GM18861 (cell line): ENCODE measurements at regions not wholly inside any gene's neighbourhood (a gene's known extent, or its start where the extent isn't known, plus 50 kb on each side); places are given as distances from the start of the nearest gene placed in this dataset.
"Not testable (repeated sequence)": the region's sequence is repeated elsewhere in the genome, so short reads cannot be mapped to it uniquely, and the experiment has no call there.

Experiments used
- ATAC-seq: cut with Tn5 transposase; IDR thresholded peaks from one replicate; pipeline ENCODE4 v1.9.1; 2021; ENCODE audit not compliant: unreplicated experiment

DNA sequence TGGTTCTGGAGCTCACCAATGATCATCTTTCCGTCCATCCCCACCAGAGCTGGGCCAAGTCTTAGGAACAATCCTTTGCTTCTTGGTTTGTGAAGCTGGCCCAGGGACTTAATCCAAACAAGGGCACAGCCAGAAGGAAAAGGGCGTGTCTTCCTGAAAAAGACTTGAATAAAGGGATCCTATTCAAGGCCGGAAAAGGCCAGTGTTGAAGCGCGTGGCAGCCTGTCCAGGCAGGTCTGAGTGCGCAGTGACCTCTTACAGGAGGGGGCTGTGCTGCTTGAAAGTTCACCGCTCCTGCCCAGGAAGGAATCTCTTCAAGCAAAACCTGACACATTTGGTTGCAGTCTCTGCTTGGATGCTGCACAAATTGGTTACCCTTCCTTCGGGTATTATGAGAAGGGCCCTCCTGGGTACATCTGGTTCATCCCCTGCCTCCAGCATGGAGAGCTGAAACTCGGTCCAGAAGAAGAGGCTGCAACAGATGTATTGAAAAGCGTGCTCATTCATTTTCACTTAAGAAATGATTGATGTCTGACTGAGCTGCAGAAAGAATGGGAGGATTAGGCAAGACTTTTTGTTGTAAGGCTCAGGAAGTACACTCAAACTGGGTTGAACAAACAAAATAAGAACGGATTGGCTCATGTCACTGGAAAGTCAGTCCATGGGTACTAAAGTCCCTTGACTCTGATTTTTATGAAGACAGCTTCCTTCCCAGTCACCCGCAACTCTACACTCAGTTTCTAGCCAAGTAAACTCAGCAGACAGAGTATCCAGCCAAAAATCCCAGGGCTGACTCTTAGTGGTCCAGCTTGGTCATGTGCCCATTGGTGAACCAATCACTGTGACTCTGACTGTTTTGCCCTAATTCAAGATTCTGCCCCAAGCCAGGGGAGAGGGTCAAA, 136.3 kb downstream of the TFAP2C start:
- no peak for ATAC-seq

GRCh38 chr20:56766528-56766927, 137.4 kb downstream of the TFAP2C start:
- ATAC-seq, result no peak

- ATAC-seq, result no peak
Measured at GRCh38 chr20:56769921-56770600, 141.0 kb downstream of the TFAP2C start.

DNA sequence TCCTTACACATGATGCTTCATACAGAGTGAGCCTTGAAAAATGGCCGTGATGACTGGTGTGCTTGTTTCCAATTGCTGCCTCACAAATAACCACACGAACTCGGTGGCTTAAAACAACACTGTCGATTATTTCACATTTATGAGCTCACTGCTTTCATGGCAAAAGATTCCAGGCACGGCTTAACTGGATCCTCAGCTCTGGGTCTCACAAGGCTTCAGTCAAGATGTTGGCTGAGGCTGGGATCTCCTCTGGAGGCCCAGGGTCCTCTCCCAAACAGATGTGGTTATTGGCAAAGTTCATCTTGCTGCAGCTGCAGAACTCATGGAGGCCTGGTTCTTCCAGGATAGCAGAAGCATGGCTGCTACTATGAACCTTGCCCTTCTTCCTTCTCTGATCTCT, 144.6 kb downstream of the TFAP2C start:
- no peak for ATAC-seq

DNA sequence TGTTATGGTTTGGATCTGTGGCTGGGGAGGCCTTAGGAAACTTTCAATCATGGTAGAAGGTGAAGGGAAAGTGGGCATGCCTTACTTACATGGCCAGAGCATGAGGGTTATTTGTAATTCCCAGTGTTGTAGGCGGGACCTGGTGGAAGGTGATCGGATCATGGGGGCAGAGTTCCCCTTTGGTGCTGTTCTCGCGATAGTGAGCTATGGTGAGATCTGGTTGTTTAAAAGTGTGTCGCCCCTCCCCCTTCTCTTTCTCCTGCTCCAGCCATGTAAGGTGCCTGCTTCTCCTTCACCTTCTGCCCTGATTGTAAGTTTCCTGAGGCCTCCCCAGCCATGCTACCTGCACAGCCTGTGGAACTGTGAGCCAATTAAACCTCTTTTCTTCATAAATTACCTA, 145.8 kb downstream of the TFAP2C start:
- ATAC-seq, result no peak

DNA sequence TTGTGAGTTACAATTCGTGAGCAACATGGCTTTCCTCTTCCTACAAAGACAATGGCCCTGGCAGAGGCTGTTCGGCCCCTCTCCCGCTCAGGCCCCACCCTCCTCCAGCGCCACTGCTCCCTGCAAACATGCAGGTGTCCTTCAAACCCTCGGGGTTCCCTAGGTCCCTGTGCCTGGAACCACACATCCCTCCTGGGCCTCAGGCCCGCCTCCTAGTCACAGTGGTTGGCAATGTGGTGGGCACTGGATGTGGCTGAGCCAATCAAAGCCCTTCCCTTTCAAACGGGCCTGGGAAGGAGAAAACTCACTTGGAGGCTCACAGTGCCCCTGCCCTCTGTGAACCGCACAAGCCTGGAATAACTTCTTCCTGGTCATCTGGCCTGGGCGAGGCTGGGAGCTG, 147.2 kb downstream of the TFAP2C start:
- no peak for ATAC-seq

- ATAC-seq, result no peak
Measured at GRCh38 chr20:56778765-56779195, 149.7 kb downstream of the TFAP2C start.

GRCh38 chr20:56779452-56780143, 150.5 kb downstream of the TFAP2C start:
- ATAC-seq, result no peak

- no peak for ATAC-seq
Measured at GRCh38 chr20:56780266-56780665, 151.2 kb downstream of the TFAP2C start.

GRCh38 chr20:56781108-56781739, 152.1 kb downstream of the TFAP2C start:
- ATAC-seq, result no peak

GRCh38 chr20:56781987-56782560, 153.0 kb downstream of the TFAP2C start:
- ATAC-seq, result not testable (repeated sequence)

DNA sequence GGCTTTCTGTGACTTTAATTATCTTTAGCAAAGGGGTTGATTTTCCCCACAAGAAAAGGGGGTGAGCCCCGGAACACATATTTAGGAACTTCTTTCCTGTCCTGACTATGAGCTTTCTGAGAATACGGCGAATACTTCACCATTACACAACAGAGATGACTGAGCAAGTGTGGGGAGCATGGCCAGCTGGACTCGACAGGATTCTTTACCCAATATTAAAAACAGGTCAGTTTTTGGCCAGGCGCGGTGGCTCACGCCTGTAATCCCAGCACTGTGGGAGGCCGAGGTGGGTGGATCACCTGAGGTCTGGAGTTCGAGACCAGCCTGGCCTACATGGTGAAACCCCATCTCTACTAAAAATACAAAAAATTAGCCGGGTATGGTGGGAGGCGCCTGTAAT, 153.7 kb downstream of the TFAP2C start:
- ATAC-seq, result not testable (repeated sequence)

GRCh38 chr20:56783826-56784225, 154.7 kb downstream of the TFAP2C start:
- ATAC-seq, result no peak

DNA sequence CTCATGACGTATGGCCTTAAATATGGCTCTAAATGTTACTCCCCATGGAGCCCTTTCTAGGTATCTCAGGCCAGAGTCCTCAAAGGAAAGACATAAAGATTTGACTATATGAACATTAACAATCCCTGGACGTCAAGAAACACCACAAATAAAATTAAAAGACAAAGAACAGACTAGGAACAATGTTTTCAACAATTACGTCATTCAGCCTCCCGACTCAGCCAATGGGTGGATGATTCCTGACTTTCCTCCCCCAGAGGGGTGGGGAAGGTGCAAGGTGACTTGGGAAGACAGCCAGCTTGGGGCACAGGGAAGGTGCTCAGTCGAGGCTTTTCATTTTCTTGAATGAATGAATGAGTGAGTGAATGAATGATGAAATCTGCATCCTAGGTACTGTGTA, 157.4 kb downstream of the TFAP2C start:
- no peak for ATAC-seq

DNA sequence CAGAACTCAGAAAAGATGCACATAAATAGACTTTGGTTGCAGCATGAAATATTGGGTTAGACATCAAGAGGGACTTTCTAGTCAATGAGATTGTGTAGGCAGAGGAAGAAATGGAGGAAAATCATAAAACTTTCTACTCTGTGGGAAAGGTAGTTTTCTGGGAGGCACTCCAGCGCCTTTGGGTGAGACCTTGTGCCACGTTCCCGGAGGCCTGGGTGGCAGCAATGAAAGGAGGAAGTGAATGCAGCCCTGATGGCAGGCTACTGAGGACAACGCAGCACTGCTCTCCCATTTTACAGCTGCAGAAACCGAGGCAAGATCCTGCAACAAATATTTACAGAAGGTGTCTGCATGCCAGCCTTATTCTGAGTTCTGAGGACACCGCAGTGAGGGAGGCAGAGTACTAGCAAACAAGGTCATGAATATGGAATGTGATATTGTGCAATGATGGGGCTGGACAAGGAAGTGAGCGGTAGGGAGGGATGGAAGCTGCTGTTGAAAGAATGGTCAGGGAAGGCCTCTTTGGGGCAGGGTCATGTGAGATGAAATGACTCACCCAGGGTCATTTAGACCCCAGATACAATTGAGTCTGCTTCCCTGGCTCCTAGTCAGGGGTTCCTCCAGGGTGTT, 159.1 kb downstream of the TFAP2C start:
- no peak for ATAC-seq

GRCh38 chr20:56788671-56789610, 159.8 kb downstream of the TFAP2C start:
- ATAC-seq, result no peak

DNA sequence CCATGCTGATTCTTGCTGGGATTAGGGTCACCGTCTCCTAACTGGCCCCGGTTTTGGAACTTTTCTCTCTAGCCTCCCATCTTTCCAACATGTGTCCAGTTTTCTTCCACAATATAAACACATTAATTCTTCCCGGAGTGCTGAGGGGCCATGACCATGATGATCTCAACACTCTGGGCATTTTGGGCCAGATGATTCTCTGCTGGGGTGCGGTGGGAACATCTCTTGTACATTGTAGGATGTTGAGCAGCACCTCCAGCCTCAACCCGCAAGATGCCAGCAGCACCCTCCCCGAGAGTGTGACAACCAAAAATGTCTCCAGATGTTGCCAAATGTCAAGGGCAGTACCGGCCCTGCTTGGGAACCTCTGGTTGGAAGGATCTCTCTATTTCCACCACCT, 164.8 kb downstream of the TFAP2C start:
- no peak for ATAC-seq

DNA sequence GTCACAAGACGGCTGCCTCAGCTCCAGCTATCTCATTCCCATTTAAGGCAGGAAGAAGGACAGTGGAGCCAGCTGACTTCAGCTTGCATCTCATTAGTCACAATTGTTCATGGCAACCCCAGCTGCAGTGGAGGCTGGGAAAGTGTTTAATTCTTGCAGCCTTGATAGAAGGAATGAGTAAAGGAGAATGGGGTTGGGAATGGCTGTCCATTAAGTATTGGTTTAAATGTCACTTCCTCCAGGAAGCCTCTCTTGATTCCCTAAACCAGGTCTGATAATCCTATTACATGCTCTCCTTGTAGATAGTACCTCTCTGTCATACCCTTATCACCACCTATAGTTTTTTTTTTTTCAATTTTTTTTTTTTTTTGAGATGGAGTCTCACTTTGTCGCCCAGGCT, 166.4 kb downstream of the TFAP2C start:
- no peak for ATAC-seq

DNA sequence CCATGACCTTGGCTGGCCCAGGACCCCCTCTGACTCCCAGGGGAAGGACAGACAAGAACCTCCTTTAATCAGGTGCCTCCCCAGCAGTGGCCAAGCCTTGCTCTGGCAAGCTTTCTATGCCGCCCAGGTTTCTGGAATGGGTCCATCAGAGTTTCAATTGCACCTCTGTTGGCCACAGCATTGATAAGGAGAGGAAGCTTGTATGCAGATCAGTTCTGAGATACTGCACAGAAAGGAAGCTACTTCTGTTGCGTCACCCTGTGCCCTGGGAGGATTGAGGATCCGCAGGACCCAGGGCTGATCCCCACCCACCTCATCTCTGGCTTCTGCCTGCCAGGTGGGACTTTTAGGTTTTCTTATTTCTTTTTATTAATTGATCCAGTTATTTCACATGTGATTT, 167.2 kb downstream of the TFAP2C start:
- ATAC-seq, result no peak
